HG03439 (cell line): ENCODE measurements at regions not wholly inside any gene's neighbourhood (a gene's known extent, or its start where the extent isn't known, plus 50 kb on each side); places are given as distances from the start of the nearest gene placed in this dataset.
"Not testable (repeated sequence)": the region's sequence is repeated elsewhere in the genome, so short reads cannot be mapped to it uniquely, and the experiment has no call there.

ENCODE experiments used
- ATAC-seq: cut with Tn5 transposase; IDR thresholded peaks from one replicate; pipeline ENCODE4 v1.9.1; 2021; ENCODE audit warnings: mild to moderate bottlenecking, moderate library complexity; ENCODE audit not compliant: unreplicated experiment

DNA sequence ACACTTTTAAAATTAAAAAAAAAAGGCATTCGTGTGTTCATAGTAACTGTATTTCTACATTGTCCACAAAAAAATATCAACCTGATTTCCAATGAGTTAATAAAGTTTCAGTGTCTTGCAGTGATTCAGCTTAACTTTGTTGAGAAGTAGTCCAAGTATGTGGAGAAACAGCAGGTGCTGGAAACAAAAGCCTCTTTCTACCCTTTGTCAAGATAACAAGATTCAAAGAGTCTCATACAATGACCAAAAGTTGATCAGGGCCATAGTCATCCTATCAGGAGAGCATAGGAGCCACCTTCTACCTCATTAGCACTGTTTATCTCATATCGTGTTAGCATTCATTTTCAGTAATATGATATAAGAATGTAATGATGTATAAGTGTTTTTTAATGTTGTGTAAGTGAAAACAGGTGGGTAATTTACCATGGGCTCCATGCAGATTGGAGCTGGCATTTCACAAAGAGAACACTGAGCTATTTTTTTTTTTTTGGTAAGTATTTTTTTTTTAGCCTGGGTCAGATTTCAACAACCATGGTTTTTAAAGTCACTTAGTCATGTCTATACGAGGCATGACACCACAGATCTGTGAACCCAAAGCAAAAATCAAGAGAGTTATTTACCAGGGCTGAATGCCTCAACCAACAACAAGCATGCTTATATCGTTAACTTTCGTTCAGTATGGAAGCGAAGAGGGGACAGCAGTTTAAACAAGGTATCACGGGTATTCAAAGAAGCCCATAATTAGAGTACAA, 165.0 kb upstream of the ZNF521 start:
- ATAC-seq: no peak

DNA sequence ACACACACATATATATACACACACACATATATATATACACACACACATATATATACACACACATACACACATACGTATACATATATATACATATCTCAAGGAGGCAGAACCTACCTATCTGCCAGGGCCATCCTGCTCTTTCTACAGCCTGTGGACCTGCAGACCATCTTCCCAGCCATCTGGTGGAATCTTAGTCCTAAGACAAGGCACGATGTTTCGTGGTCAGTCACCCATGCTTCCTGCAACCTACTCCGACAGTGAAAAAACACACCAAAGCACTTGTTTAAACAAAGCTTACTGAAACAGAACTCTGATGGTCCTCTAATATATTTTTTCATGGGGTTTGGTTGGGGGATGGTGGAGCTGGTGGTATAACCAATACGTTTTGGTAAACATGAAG, 164.2 kb upstream of the ZNF521 start:
- no peak for ATAC-seq

DNA sequence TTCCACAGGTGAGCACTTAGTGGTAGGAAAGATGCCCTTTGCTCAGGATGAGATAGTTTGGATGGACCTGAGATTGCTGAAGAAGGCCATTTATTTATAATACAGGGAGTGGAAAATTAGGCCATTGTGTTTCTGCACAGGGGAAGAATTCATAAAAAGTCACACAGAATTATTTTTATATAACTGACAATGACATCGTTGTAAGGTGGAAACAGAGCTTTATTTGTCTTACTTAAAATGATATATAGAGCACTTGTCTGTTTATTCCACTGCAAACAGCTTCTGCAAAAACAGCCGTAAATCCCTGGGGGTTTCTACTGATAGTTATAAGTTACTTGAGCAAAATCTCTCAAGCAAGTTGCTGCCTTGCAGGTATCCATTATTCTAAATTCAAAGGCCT, 158.1 kb upstream of the ZNF521 start:
- no peak for ATAC-seq

DNA sequence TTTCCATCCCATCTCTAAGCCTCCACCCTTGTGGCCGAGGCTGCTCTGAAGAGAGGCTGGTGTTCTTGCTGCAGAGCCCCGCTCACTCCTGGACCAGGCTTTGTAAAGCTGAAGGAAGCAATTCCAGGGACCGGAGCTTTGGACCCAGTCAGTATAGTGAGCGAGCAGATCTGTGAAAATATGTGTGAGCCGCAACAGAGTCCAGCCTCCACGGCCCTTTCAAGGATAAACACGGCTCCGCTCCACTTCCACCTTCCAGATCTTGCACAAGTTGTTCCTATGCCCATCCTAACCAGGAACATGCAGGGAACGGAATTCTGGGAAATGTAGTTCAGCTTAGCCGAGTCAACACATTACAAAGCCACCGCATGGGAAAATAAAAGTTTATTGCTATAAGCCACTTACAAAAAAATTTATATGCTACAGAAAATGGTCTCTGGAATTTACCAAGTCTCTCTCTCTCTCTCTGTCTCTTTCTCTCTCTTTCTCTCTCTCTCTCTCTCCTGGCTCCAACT, 151.7 kb upstream of the ZNF521 start:
- ATAC-seq: no peak

DNA sequence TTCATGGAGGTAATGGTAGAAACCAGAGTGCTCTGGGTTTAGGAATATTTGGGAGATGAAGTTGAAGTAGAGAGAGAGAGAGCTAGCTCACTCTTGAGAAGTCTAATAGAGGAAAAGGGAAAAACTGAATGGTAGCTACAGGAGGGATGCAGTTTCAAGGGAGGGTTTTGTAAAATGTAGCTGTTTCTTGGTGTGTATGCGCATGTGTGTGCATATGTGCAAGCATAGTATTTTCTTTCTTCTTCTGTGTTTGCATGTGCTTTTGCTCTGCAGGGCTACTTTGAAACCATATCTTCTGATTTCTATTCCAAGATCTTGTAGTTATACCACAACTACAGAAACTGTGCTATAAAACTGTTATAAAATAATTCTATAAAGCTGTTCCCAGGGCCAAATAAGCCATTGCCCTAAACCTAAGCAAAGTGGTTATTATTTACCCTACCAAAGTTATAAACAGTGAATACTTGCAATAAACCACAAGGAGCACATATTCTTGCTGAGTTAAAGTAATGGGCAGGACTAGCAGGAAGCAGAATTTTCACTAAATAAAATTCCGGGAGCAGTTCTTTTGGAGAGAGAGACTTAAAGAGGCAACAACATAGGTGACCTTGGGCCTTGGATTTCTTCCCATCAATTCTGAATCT, 145.3 kb upstream of the ZNF521 start:
- ATAC-seq: no peak

DNA sequence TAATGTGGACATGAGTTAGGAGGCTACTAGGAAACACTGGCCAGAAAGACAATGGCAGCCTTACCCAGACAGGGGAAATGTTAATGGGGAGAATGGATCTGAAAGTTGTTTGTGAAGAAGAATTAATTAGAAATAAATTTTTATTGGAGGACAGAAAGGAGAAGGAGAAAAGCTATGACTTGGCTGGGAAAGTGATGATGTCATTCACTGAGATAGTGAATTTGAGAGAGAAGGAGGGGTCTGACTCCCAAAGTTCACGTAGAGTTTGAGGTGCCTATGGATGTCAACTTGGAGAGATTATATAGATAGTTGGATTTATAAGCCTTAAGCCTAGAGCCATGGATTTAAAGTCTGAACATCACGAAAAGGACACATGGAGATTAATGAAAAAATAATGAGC, 144.6 kb upstream of the ZNF521 start:
- no peak for ATAC-seq

DNA sequence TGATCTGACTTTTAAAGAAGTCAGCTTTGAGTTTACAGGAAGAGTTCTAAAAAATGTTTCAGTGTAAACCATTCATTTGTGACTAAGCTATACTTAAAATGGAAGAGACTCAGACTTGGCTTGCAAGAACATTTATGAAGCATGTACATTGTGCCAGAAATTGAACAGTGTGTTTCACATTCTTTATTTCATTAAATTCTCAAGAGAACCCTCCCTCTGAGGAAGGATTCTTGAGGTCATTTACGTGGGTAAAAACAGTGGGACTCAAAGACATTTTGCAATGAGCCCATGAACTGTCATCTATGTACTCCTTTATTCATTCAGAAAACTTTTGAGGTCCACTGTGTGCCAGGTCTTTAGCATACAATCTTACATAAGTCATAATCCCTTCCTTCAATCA, 143.6 kb upstream of the ZNF521 start:
- no peak for ATAC-seq

DNA sequence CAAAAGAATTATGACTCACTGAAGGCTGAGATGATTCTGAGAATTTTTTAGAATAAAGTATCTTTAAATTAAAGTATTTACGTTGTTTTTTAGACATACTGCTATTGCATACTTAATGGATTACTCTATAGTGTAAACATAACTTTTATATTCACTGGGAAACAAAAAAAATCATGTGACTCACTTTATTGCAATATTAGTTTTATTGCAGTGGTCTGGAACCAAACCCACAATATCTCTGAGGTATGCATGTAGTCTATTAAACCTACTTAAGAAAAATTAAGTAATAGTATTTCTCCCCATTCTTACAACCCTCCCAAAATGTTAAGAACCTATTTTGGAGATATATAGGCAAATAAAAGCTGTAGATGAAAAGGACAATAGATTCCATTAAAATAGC, 142.9 kb upstream of the ZNF521 start:
- no peak for ATAC-seq

DNA sequence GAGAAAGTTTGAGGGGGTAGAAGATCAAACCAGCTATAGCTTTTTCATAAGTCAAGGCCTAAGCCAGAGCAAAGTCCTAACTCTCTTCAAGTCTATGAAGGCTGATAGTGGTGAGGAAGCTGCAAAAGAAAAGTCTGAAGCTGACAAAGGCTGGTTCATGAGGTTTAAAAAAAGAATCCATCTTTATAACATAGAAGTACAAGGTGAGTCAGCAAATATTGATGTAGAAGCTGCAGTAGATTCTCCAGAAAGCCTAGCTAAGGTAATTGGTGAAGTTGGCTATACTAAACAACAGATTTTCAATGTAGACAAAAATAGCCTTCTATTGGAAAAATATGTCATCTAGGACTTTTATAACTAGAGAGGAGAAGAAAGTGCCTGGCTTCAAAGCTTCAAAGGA, 141.4 kb upstream of the ZNF521 start:
- no peak for ATAC-seq

DNA sequence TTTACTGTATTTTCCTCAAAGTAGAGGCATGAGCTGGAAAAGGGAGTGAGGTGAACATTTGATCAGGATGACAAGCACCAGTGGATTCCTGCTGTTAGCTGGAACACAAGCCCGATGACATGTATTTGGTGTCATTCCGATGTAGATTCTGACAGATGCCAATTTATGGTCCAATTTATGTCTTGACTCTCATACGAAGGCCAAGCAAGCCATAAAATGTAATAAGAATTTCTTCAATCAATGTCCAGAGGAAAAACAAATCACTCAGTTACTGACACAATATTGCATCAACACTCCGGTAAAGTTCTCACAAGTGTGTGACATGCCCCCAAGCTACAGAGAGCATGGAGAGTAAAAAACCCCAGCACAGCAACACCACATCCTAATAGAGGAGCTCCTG, 138.3 kb upstream of the ZNF521 start:
- ATAC-seq: no peak

DNA sequence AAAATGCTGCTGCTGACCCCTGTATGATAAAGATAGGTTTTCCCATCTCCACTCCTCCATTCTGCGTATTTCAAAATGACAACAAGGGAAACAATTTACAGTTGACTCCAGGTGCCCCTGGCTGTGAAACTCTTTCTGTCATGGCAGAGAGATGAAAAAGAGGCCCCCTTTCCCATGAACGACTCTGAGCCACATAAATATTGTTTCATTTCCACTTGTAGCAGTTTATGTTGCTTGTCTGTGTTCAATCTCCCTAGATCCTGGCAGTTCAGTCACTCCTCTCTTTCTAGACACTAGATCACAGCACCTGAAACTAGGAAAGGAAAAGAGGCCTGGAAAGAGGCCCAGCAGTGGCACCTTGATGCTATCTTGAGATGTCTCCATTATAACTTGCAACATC, 121.0 kb upstream of the ZNF521 start:
- no peak for ATAC-seq

DNA sequence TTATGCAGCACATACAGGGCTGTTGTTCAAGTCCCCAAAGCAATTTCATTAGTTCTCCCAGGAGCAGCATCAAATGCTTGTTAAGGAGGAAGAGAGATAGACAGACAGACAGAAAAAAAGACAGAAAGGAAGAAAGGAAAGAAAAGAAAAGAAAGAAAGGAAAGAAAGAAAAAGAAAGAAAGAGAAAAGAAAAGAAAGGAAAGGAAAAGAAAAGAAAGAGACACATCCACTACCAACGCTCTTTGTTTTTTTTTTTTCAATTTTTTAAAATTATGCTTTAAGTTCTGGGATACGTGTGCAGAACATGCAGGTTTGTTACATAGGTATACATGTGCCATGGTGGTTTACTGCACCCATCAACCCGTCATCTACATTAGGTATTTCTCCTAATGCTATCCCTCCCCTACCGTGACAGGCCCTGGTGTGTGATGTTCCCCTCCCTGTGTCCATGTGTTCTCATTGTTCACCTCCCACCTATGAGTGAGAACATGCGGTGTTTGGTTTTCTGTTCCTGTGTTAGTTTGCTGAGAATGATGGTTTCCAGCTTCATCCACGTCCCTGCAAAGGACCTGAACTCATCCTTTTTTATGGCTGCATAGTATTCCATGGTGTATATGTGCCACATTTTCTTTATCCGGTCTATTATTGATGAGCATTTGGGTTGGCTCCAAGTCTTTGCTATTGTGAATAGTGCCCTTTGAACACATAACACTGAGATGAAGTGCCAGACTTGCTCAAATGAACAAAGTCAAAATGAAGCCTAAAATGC, 119.0 kb upstream of the ZNF521 start:
- not testable (repeated sequence) for ATAC-seq

DNA sequence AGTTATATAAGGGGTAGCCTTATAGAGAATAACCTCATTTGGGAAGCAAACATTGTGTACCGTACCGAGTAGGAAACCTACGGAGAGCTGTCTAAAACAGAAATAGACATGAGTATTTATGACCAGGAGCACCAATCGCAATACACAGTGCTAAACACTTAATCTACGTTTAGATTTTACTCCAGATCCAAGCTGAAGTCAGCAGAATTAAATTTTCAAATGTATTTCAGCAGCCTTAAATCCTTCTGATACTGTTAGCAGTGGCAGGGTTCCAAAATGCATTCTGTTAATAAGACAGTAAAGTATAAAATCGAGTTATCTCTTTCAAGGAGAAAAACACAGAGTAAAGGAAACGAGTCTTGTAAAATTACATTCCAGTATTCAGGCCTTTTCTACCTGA, 118.1 kb upstream of the ZNF521 start:
- no peak for ATAC-seq

DNA sequence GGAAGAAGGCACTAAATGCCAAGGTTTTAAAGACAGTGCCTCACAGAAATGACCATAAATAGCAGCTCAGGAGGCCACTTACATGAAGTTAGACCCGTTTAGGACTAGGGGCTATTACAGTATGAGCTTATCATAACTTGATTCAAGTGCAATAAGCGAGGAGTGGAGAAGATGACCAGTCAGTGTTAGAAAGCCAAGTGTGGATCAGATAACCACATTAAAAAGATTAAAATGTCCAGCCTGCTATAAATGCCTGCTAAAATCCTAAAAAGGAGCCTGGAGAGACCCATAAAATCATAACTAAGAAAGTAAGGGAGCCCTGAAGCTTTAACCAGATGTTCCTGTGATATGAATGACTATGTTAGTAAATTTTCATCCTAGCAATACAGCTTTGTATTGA, 117.5 kb upstream of the ZNF521 start:
- ATAC-seq: no peak

DNA sequence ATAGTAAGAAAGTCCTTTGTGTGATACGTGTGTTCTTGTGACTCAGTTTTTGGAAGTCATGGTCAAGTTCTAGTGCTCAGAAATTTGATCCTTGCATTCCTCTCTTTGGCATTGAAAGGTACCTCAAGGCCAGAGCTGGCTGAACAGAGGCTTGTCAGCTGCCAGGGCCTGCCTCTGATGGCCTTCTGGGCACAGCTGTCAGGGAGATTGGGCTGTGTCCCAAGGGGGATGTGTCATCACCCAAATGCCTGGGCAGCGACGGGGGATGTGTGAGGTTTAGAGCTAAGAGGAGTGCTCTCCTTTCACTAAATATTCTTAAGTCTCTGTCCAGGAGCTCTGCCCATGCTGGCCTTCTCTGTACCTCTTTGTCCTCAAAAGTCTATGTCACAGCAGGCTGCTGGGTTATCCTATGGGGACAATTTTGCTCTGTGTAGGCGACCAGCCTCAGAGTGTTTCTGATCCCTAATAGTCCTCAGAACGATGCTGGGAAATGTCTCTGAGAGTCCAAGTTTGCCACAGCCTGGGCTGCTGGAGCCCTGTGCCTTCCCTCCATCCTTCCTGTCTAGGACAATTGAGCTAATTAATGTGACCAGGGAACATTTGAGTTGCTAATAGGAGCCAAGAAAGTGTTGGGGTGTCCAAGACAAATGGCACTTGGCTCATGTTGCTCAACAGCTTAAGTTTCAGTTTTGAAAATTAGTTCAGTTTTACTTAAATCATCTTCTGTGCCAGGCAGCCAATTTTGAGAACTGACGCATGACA, 115.4 kb upstream of the ZNF521 start:
- no peak for ATAC-seq

DNA sequence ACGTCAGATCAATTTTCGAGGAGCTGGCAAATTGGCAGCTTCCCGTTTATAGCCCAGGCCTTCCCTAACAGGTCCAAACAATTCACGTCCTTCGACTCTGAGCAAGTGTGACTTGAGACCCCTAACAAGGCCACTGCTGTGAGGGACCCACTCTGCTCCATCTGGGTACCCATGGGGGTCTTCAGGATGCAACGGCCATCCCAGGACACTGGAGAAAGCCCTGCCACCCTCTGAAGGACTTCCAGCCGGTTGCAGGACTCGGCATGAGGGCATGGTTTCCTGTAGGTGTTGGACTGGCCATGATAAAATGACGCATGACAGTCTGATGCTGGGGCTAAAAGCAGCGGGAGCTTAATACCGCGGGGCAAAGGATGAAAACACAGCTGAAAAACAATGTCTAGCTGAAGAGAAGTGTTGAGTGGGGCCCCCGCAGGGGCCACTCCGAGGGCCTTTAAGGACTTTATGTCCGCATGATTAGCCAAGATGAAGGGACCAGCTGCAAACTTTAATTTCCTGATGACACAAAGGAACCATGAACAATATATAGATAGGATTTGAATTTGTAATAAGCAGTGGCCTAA, 113.3 kb upstream of the ZNF521 start:
- ATAC-seq: no peak

DNA sequence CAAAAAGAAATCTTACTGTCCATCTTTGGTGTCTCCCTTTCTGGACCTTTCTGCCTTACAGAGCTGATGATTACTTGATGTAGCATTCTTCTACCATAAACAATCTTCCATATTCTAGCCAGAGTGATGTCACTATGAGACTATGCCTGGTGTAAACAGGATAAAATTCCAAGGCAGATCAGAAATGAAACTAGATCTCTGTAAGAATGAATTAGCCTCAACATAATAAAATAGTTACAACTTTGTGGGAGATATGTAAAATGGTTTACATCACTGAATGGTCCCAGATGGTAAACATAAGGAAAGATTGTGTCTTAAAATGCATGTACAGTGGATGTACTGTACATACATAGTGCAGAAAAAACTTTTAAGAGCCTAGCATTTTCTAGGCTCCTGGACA, 112.3 kb upstream of the ZNF521 start:
- ATAC-seq: no peak

DNA sequence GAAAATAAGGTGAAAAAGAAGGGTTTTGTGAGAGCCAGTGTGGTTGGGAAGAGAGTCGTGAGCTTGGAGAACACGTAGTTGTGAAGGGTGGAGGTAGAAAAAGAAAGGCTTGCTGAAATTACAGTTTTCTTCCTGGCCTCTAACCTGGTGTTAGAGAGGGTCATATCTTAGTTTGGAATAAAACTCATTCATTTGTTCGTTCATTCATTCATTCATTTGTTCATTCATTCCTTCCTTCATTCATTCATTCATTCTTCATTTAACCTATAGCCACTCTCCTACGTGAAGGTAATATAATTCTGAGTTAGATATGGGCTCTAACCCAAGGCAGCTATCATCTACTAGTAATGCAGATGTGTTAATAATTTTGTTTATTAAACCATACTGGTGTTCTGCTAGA, 111.8 kb upstream of the ZNF521 start:
- no peak for ATAC-seq

DNA sequence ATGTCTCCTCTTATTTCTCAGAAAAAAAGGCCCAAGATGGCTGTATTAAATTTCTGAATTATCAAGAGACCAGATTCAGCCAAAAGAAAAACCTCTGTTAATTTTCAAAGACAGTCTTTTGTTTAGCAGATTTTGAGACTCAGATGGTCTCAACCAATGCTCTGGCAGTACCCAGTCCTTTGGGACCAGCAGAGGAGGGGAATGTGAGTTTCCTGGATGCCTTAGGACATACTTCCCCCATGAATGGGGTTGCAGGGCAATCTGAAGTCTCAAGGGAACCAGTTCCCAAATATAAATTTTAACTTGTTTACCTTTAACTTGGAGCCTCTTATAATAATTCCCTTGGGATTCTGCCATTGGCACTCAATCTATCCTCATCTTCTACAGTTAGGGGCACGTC, 107.8 kb upstream of the ZNF521 start:
- ATAC-seq: no peak

DNA sequence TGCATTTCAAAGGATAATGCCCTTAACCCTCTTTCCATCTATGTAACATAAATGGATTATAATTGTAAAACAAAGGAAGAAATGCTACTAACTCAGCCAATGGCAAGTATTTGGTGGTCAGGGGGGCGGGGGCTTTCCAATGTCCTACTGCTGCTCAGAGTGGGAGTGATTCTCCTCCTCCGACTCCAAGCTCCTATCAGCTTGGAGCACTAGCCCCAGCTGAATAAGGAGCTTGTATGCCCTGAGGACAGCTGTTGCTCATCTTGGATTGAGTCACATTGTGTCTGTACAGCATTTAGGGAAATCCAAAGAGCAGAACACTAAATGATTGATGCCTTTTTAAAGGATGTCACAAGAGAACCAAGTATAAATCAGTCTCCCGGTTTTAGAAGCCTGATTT, 105.6 kb upstream of the ZNF521 start:
- ATAC-seq: no peak

DNA sequence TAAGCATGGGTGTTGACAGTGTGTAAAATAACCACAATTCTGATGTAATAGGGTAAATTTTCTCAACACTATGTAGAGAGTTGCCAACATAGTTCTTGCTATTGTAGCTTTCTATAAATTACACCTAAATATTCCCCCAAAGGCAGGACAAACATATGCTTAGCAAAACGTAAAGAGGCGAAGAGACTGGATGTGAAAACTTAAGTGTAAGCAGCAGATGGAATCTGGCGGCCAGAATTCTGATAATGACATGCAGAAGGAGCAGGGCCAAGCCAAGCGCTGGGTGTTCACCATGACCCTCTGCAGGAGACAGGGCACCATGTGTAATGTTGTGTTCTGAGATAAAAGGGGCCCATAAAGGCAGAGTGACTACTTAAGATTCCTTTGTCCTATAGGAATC, 105.2 kb upstream of the ZNF521 start:
- ATAC-seq: no peak
